CD4-positive, alpha-beta T cell treated with Interleukin-4 for 4 hours (primary cell): ENCODE measurements at regions not wholly inside any gene's neighbourhood (a gene's known extent, or its start where the extent isn't known, plus 50 kb on each side); places are given as distances from the start of the nearest gene placed in this dataset.

Experiments
- DNase-seq: peaks from one replicate; pipeline ENCODE4 v3.0.0-alpha.2; 2020

GRCh38 chr18:4847056-4847455 lies 350.0 kb downstream of the AKAIN1 start:
- no peak for DNase-seq

GRCh38 chr18:4844320-4844719 lies 352.7 kb downstream of the AKAIN1 start:
- DNase-seq, result no peak

GRCh38 chr18:4843771-4844170 lies 353.3 kb downstream of the AKAIN1 start:
- DNase-seq, result no peak

GRCh38 chr18:4842751-4843150 lies 354.3 kb downstream of the AKAIN1 start:
- no peak for DNase-seq

GRCh38 chr18:4842287-4842686 lies 354.8 kb downstream of the AKAIN1 start:
- DNase-seq, result no peak

GRCh38 chr18:4839639-4840038 lies 357.4 kb downstream of the AKAIN1 start:
- no peak for DNase-seq

GRCh38 chr18:4836141-4836540 lies 360.9 kb downstream of the AKAIN1 start:
- no peak for DNase-seq

- no peak for DNase-seq
These were observed 365.2 kb downstream of the AKAIN1 start for GRCh38 chr18:4831791-4832375.

- DNase-seq, result no peak
These were observed 365.9 kb downstream of the AKAIN1 start for GRCh38 chr18:4831127-4831526.

GRCh38 chr18:4823091-4823490 lies 368.0 kb upstream of the DLGAP1 start:
- DNase-seq, result no peak

GRCh38 chr18:4821801-4822200 lies 366.7 kb upstream of the DLGAP1 start:
- no peak for DNase-seq

GRCh38 chr18:4817665-4818064 lies 362.6 kb upstream of the DLGAP1 start:
- no peak for DNase-seq

- no peak for DNase-seq
These were observed 358.6 kb upstream of the DLGAP1 start for GRCh38 chr18:4813708-4814107.

GRCh38 chr18:4808891-4809290 lies 353.8 kb upstream of the DLGAP1 start:
- DNase-seq, result no peak

GRCh38 chr18:4807604-4808293 lies 352.6 kb upstream of the DLGAP1 start:
- no peak for DNase-seq

- DNase-seq, result no peak
These were observed 351.2 kb upstream of the DLGAP1 start for GRCh38 chr18:4806331-4806730.

GRCh38 chr18:4802296-4802695 lies 347.2 kb upstream of the DLGAP1 start:
- DNase-seq, result no peak

- DNase-seq, result no peak
These were observed 346.0 kb upstream of the DLGAP1 start for GRCh38 chr18:4801151-4801550.

GRCh38 chr18:4797002-4797685 lies 342.0 kb upstream of the DLGAP1 start:
- DNase-seq, result no peak

- no peak for DNase-seq
These were observed 334.4 kb upstream of the DLGAP1 start for GRCh38 chr18:4789506-4789905.

GRCh38 chr18:4781873-4782272 lies 326.8 kb upstream of the DLGAP1 start:
- no peak for DNase-seq

- no peak for DNase-seq
These were observed 310.3 kb upstream of the DLGAP1 start for GRCh38 chr18:4765401-4765800.

GRCh38 chr18:4762330-4762729 lies 307.2 kb upstream of the DLGAP1 start:
- DNase-seq, result no peak

GRCh38 chr18:4758980-4759379 lies 303.9 kb upstream of the DLGAP1 start:
- DNase-seq, result no peak
